A549 (cell line): ENCODE measurements at regions not wholly inside any gene's neighbourhood (a gene's known extent, or its start where the extent isn't known, plus 50 kb on each side); places are given as distances from the start of the nearest gene placed in this dataset.

Source experiments
- CHD4 ChIP-seq: fragments of 200-600 bp; sonication (generic); IDR thresholded peaks from 2 replicates; pipeline ENCODE4 v1.6.1; 2016; ENCODE audit warnings: antibody characterized with exemption, mild to moderate bottlenecking, borderline replicate concordance
- CTCF ChIP-seq: fragments of >200 bp; sonication (Bioruptor Twin); formaldehyde crosslinking; IDR thresholded peaks from 3 replicates; pipeline ENCODE4 v1.5.1; 2016
- HES2 ChIP-seq: fragments of >200 bp; sonication (Bioruptor Twin); formaldehyde crosslinking; IDR thresholded peaks from 2 replicates; pipeline ENCODE4 v1.6.1; 2016
- JUNB ChIP-seq: fragments of >200 bp; sonication (Bioruptor Twin); formaldehyde crosslinking; IDR thresholded peaks from 2 replicates; pipeline ENCODE4 v1.6.1; 2016
- MYC ChIP-seq: IDR thresholded peaks from 2 replicates; pipeline ENCODE4 v1.6.1; 2012; ENCODE audit warnings: mild to moderate bottlenecking, inconsistent platforms, low read length, improper control_type of control experiment, borderline replicate concordance
- POLR2A ChIP-seq: IDR thresholded peaks from 2 replicates; pipeline ENCODE4 v1.6.1; 2012; ENCODE audit warnings: mild to moderate bottlenecking, low read length
- POLR2AphosphoS2 ChIP-seq: conservative IDR thresholded peaks from 2 replicates; pipeline ENCODE4 v1.6.1; 2012; ENCODE audit warnings: low read length, improper control_type of control experiment, inconsistent platforms
- REST ChIP-seq: fragments of 200-600 bp; sonication (generic); IDR thresholded peaks from 2 replicates; pipeline ENCODE4 v1.6.1; 2016; ENCODE audit warnings: antibody characterized with exemption, mild to moderate bottlenecking, moderate library complexity
- TFCP2L1 ChIP-seq: fragments of 250-450 bp; sonication (Bioruptor Pico); IDR thresholded peaks from 2 replicates; pipeline ENCODE4 v1.5.0; 2021; ENCODE audit warnings: mild to moderate bottlenecking
- TP53 ChIP-seq: fragments of 250-450 bp; sonication (Bioruptor Pico); IDR thresholded peaks from 2 replicates; pipeline ENCODE4 v1.5.0; 2021; ENCODE audit warnings: mild to moderate bottlenecking, moderate library complexity
- ZFP36 ChIP-seq: fragments of 450-650 bp; IDR thresholded peaks from 2 replicates; pipeline ENCODE4 v1.6.1; 2014; ENCODE audit warnings: borderline replicate concordance; ENCODE audit not compliant: partially characterized antibody
- TF ChIP-seq, protein P1 (sequence below): IDR thresholded peaks from 2 replicates; pipeline ENCODE4 v1.6.1; 2012

DNA sequence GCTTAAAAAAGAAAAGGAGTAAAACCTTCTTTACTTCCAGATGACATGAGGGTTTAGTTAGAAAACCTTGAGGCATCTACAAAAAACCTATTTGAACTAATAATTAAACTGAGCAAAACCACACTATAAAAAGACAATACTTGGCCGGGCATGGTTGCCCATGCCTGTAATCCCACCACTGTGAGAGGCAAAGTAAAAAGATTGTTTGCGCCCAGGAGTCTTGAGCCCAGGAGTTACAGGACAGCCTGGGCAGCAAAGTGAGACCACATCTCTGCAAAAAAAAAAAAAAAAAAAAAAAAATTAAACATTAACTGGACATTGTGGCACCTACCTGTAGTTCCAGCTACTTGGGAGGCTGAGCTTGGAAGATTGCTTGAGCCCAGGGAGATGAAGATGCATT, 502.8 kb upstream of the LRRTM4 start:
- no peak for TF ChIP-seq CTCF
- no peak for TF ChIP-seq POLR2AphosphoS2
- no peak for TF ChIP-seq CHD4
- TF ChIP-seq JUNB, result no peak
- TF ChIP-seq, protein P1, sequence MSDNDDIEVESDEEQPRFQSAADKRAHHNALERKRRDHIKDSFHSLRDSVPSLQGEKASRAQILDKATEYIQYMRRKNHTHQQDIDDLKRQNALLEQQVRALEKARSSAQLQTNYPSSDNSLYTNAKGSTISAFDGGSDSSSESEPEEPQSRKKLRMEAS, result no peak
- no peak for TF ChIP-seq HES2
- TF ChIP-seq ZFP36, result no peak
- no peak for TF ChIP-seq MYC
- TF ChIP-seq TP53 (CRISPR knock-in tag), result no peak
- TF ChIP-seq REST, result no peak
- TF ChIP-seq TFCP2L1 (CRISPR knock-in tag), result no peak
- no peak for TF ChIP-seq POLR2A
